ACC112 (cell line): ENCODE measurements at regions not wholly inside any gene's neighbourhood (a gene's known extent, or its start where the extent isn't known, plus 50 kb on each side); places are given as distances from the start of the nearest gene placed in this dataset.

ENCODE experiments used
- H2AFZ ChIP-seq: fragments of 200-600 bp; sonication (generic); one replicate; pipeline ENCODE4 v1.6.0; 2017; ENCODE audit warnings: antibody characterized with exemption, low read length; ENCODE audit not compliant: unreplicated experiment
- H3K27ac ChIP-seq: fragments of 200-600 bp; sonication (generic); 2 replicates; pipeline ENCODE4 v1.5.1; 2014; ENCODE audit warnings: low read depth, mild to moderate bottlenecking, antibody characterized with exemption, low read length, moderate library complexity
- H3K27me3 ChIP-seq: fragments of 200-600 bp; sonication (generic); 2 replicates; pipeline ENCODE4 v1.6.1; 2014; ENCODE audit warnings: mild to moderate bottlenecking, antibody characterized with exemption, low read length, moderate library complexity, mixed read lengths; ENCODE audit not compliant: insufficient read depth
- H3K36me3 ChIP-seq: fragments of 200-600 bp; sonication (generic); 2 replicates; pipeline ENCODE4 v1.6.1; 2016; ENCODE audit warnings: mild to moderate bottlenecking, antibody characterized with exemption, low read length, moderate library complexity, mixed read lengths; ENCODE audit not compliant: insufficient read depth
- H3K4me1 ChIP-seq: fragments of 200-600 bp; sonication (generic); one replicate; pipeline ENCODE4 v1.6.1; 2016; ENCODE audit warnings: low read length, mixed read lengths; ENCODE audit not compliant: insufficient read depth, unreplicated experiment, control insufficient read depth
- H3K4me3 ChIP-seq: fragments of 200-600 bp; sonication (generic); 2 replicates; pipeline ENCODE4 v1.5.1; 2014; ENCODE audit warnings: mild to moderate bottlenecking, low read depth, low read length
- H3K79me2 ChIP-seq: fragments of 200-600 bp; sonication (generic); one replicate; pipeline ENCODE4 v1.6.0; 2016; ENCODE audit warnings: low read length; ENCODE audit not compliant: control insufficient read depth, unreplicated experiment, insufficient read depth

GRCh38 chr18:2035056-2035455 lies 536.2 kb downstream of the METTL4 start:
- no peaks in the 10 kb centered on the region for H3K4me1 ChIP-seq
- no peaks in the 10 kb centered on the region for H3K79me2 ChIP-seq
- H3K27ac ChIP-seq: no peak overlapping the region
- H3K36me3 ChIP-seq: no peaks in the 10 kb centered on the region
- H3K27me3 ChIP-seq: no peaks in the 10 kb centered on the region
- no peak overlapping the region for H2AFZ ChIP-seq
- H3K4me3 ChIP-seq: no peak overlapping the region

GRCh38 chr18:2036086-2036485 lies 535.2 kb downstream of the METTL4 start:
- no peaks in the 10 kb centered on the region for H3K36me3 ChIP-seq
- no peaks in the 10 kb centered on the region for H3K27me3 ChIP-seq
- H2AFZ ChIP-seq: no peak overlapping the region
- no peaks in the 10 kb centered on the region for H3K4me1 ChIP-seq
- no peak overlapping the region for H3K4me3 ChIP-seq
- H3K27ac ChIP-seq: no peak overlapping the region
- no peaks in the 10 kb centered on the region for H3K79me2 ChIP-seq

GRCh38 chr18:2040279-2040678 lies 531.0 kb downstream of the METTL4 start:
- no peaks in the 10 kb centered on the region for H3K36me3 ChIP-seq
- H3K4me3 ChIP-seq: no peak overlapping the region
- H3K79me2 ChIP-seq: no peaks in the 10 kb centered on the region
- H3K27ac ChIP-seq: no peak overlapping the region
- H3K27me3 ChIP-seq: no peaks in the 10 kb centered on the region
- H2AFZ ChIP-seq: no peak overlapping the region
- H3K4me1 ChIP-seq: no peaks in the 10 kb centered on the region

GRCh38 chr18:2049986-2050385 lies 521.3 kb downstream of the METTL4 start:
- no peaks in the 10 kb centered on the region for H3K36me3 ChIP-seq
- no peak overlapping the region for H3K4me3 ChIP-seq
- H3K27ac ChIP-seq: no peak overlapping the region
- no peaks in the 10 kb centered on the region for H3K79me2 ChIP-seq
- no peaks in the 10 kb centered on the region for H3K4me1 ChIP-seq
- H3K27me3 ChIP-seq: no peaks in the 10 kb centered on the region
- no peak overlapping the region for H2AFZ ChIP-seq

- H3K4me1 ChIP-seq: no peaks in the 10 kb centered on the region
- H3K27me3 ChIP-seq: no peaks in the 10 kb centered on the region
- no peaks in the 10 kb centered on the region for H3K79me2 ChIP-seq
- H3K27ac ChIP-seq: no peak overlapping the region
- no peaks in the 10 kb centered on the region for H3K36me3 ChIP-seq
- H2AFZ ChIP-seq: no peak overlapping the region
- H3K4me3 ChIP-seq: no peak overlapping the region
Measured at GRCh38 chr18:2050702-2051201, 520.6 kb downstream of the METTL4 start.

- Histone ChIP-seq H3K4me1 (no peaks in the 10 kb centered on the region), H3K79me2 (no peaks in the 10 kb centered on the region), H3K4me3 (no peak overlapping the region), H2AFZ (no peak overlapping the region), H3K27me3 (no peaks in the 10 kb centered on the region), H3K27ac (no peak overlapping the region), H3K36me3 (no peaks in the 10 kb centered on the region)
Measured at GRCh38 chr18:2053490-2054089, 517.7 kb downstream of the METTL4 start.

- Histone ChIP-seq H3K27me3 (no peaks in the 10 kb centered on the region), H3K4me3 (no peak overlapping the region), H3K27ac (no peak overlapping the region), H3K36me3 (no peaks in the 10 kb centered on the region), H3K4me1 (no peaks in the 10 kb centered on the region), H2AFZ (no peak overlapping the region), H3K79me2 (no peaks in the 10 kb centered on the region)
Measured at GRCh38 chr18:2059336-2059735, 512.0 kb downstream of the METTL4 start.

- Histone ChIP-seq H3K36me3 (no peaks in the 10 kb centered on the region), H2AFZ (no peak overlapping the region), H3K4me3 (no peak overlapping the region), H3K79me2 (no peaks in the 10 kb centered on the region), H3K27ac (no peak overlapping the region), H3K4me1 (no peaks in the 10 kb centered on the region), H3K27me3 (no peaks in the 10 kb centered on the region)
Measured at GRCh38 chr18:2060086-2060485, 511.2 kb downstream of the METTL4 start.

GRCh38 chr18:2070631-2071030 lies 500.7 kb downstream of the METTL4 start:
- H3K79me2 ChIP-seq: no peaks in the 10 kb centered on the region

GRCh38 chr18:2075499-2075898 lies 495.8 kb downstream of the METTL4 start:
- H3K27me3 ChIP-seq: no peaks in the 10 kb centered on the region
- no peak overlapping the region for H3K27ac ChIP-seq
- H2AFZ ChIP-seq: no peak overlapping the region
- H3K4me3 ChIP-seq: no peak overlapping the region
- H3K36me3 ChIP-seq: no peaks in the 10 kb centered on the region
- no peaks in the 10 kb centered on the region for H3K79me2 ChIP-seq
- no peaks in the 10 kb centered on the region for H3K4me1 ChIP-seq

More at GRCh38 chr18:2070631-2071030, 500.7 kb downstream of the METTL4 start:
- Histone ChIP-seq H3K4me1 (no peaks in the 10 kb centered on the region), H3K36me3 (no peaks in the 10 kb centered on the region), H2AFZ (no peak overlapping the region), H3K4me3 (no peak overlapping the region), H3K27me3 (no peaks in the 10 kb centered on the region), H3K27ac (no peak overlapping the region)

- H3K36me3 ChIP-seq: no peaks in the 10 kb centered on the region
- no peaks in the 10 kb centered on the region for H3K27me3 ChIP-seq
- H3K4me1 ChIP-seq: no peaks in the 10 kb centered on the region
- no peak overlapping the region for H3K4me3 ChIP-seq
- H3K27ac ChIP-seq: no peak overlapping the region
- no peaks in the 10 kb centered on the region for H3K79me2 ChIP-seq
- H2AFZ ChIP-seq: no peak overlapping the region
Measured at GRCh38 chr18:2082676-2083075, 488.6 kb downstream of the METTL4 start.
